ENCODE measurements at regions not wholly inside any gene's neighbourhood (a gene's known extent, or its start where the extent isn't known, plus 50 kb on each side); places are given as distances from the start of the nearest gene placed in this dataset.

GRCh38 chr11:129280027-129280811 lies 88.1 kb upstream of the ARHGAP32 start:
- DNase-seq (peak in 1 of 3 donors; percentile 15), ATAC-seq (ENCODE audit: low read depth in 2 of 2) (no peak)
- peaks cover 0 to 22% (median 7%) of the 10 kb centered on the region in 4 donors for H3K4me1 Mint-ChIP-seq
- H3K27ac ChIP-seq (ENCODE audit: insufficient read depth, low read length, poor library complexity, severe bottlenecking): no peak overlapping the region
- no peaks in the 10 kb centered on the region for H3K36me3 ChIP-seq (ENCODE audit: control insufficient read depth, insufficient read depth, low read length)
- peaks cover 61% of the 10 kb centered on the region for H3K27me3 Mint-ChIP-seq
- peak overlapping the region; percentile 61 to 87 (median 77) for H3K4me3 Mint-ChIP-seq
- H3K4me3 ChIP-seq (ENCODE audit: low read depth, low read length): no peak overlapping the region
- peaks cover 12% of the 10 kb centered on the region for H3K4me1 ChIP-seq (ENCODE audit: control insufficient read depth, insufficient read depth, low read length, poor library complexity, severe bottlenecking)
- H3K9me3 ChIP-seq (ENCODE audit: control insufficient read depth in 2 of 2, low read length in 2 of 2): no peaks in the 10 kb centered on the region
- peaks cover 21% of the 10 kb centered on the region for H3K27me3 ChIP-seq (ENCODE audit: control insufficient read depth, insufficient read depth, low read length)
- peaks cover 0 to 4% (median 0%) of the 10 kb centered on the region in 7 donors for H3K9me3 Mint-ChIP-seq
- no peaks in the 10 kb centered on the region for H3K36me3 Mint-ChIP-seq
- peak overlapping the region in 1 of 3 donors; percentile 12 for H3K27ac Mint-ChIP-seq

- Histone ChIP-seq H3K27me3 (ENCODE audit: control insufficient read depth, insufficient read depth, low read length) (peaks cover 21% of the 10 kb centered on the region), H3K36me3 (ENCODE audit: control insufficient read depth, insufficient read depth, low read length) (no peaks in the 10 kb centered on the region), H3K4me1 (ENCODE audit: control insufficient read depth, insufficient read depth, low read length, poor library complexity, severe bottlenecking) (peaks cover 12% of the 10 kb centered on the region), H3K9me3 (ENCODE audit: control insufficient read depth in 2 of 2, low read length in 2 of 2) (no peaks in the 10 kb centered on the region), H3K4me3 (ENCODE audit: low read depth, low read length) (no peak overlapping the region), H3K27ac (ENCODE audit: insufficient read depth, low read length, poor library complexity, severe bottlenecking) (no peak overlapping the region)
- DNase-seq (peak; percentile 45 to 67 (median 59)), ATAC-seq (ENCODE audit: low read depth in 2 of 2) (peak; percentile 68 to 75)
- Mint-ChIP-seq H3K27me3 (peaks cover 61% of the 10 kb centered on the region), H3K36me3 (no peaks in the 10 kb centered on the region), H3K27ac (peak overlapping the region in 1 of 3 donors; percentile 12), H3K4me3 (peak overlapping the region in 3 of 4 donors; percentile 73 to 87 (median 81)), H3K4me1 (peaks cover 0 to 22% (median 7%) of the 10 kb centered on the region in 4 donors), H3K9me3 (peaks cover 0 to 4% (median 0%) of the 10 kb centered on the region in 7 donors)
Observed at GRCh38 chr11:129279326-129280026, 87.4 kb upstream of the ARHGAP32 start.

DNA sequence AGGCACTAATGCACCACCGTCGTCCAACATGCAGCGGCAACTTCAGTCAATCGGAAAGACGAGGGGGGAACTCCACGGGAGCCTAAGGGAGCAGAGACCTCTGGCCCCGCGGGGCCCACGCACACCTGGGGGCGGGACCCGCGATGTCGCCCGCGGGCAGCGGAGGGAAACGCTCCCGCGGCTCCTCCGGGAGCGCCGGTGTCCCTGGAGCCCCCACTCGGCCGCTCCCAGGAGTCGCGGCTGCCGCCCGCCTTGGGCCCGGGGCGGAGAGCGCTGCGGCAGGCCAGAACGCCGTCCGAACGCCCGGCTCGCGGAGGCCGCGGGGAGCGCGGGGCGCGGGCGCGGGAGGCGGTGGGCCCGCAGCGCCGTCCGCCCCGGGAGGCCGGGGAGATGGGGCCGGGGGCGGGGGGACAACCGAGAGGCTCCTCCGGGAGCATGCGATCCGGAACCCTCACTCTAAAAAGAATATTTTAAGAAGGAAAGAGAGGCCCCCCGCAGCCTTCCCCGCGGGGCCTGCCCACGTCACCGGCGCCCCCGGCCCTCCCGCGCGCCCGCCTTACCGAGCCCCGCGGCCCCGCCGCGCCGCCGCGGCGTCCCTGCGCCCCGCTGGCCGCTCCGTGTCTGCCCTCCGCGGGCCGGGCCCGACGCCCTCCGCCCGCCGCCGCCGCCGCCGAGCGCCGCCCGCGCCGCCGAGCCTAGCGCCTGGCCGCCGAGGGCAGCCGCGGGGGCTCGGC lies 86.6 kb upstream of the ARHGAP32 start:
- no peaks in the 10 kb centered on the region for H3K36me3 ChIP-seq (ENCODE audit: control insufficient read depth, insufficient read depth, low read length)
- Mint-ChIP-seq H3K27me3 (peaks cover 65% of the 10 kb centered on the region), H3K9me3 (peaks cover 0 to 4% (median 0%) of the 10 kb centered on the region in 7 donors), H3K27ac (peak overlapping the region in 1 of 3 donors; percentile 24), H3K36me3 (no peaks in the 10 kb centered on the region), H3K4me3 (peak overlapping the region; percentile 36 to 92 (median 86)), H3K4me1 (peaks cover 0 to 22% (median 7%) of the 10 kb centered on the region in 4 donors)
- peaks cover 12% of the 10 kb centered on the region for H3K4me1 ChIP-seq (ENCODE audit: control insufficient read depth, insufficient read depth, low read length, poor library complexity, severe bottlenecking)
- peaks cover 21% of the 10 kb centered on the region for H3K27me3 ChIP-seq (ENCODE audit: control insufficient read depth, insufficient read depth, low read length)
- ATAC-seq (ENCODE audit: low read depth in 2 of 2) (peak in 1 of 2 donors; percentile 2), DNase-seq (no peak)
- H3K4me3 ChIP-seq (ENCODE audit: low read depth, low read length): peak overlapping the region; percentile 4
- no peak overlapping the region for H3K27ac ChIP-seq (ENCODE audit: insufficient read depth, low read length, poor library complexity, severe bottlenecking)
- no peaks in the 10 kb centered on the region for H3K9me3 ChIP-seq (ENCODE audit: control insufficient read depth in 2 of 2, low read length in 2 of 2)

DNA sequence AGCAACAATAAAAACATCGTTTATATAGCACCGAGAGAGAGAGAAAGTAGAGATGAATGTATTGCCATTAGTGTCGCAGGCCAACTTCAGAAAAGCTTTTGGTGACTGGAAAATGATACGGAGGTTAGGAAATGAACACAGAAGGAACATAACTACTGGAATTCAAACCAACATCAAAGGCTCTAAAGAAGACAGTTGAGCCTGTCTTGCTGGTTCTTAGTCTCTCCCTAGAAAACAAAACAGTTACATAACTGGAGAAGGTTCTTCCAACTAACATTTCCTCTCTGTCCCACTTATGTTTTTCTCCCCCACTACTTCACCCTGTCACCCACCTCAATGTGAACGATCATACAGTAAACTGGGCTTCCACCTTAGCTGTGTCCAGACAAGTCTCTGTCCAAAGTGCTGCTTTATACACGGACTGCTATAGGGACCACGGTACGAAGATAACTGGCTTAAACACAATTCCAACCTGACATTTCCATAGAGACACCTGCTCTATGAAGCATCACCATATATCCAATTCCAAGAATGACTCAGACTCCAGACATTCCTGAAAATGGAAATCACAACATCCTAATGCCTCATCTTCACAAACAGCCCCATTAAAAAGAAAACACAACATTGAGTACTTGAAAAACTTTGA lies 85.2 kb upstream of the ARHGAP32 start:
- Histone ChIP-seq H3K4me1 (ENCODE audit: control insufficient read depth, insufficient read depth, low read length, poor library complexity, severe bottlenecking) (peaks cover 12% of the 10 kb centered on the region), H3K36me3 (ENCODE audit: control insufficient read depth, insufficient read depth, low read length) (no peaks in the 10 kb centered on the region), H3K27ac (ENCODE audit: insufficient read depth, low read length, poor library complexity, severe bottlenecking) (no peak overlapping the region), H3K4me3 (ENCODE audit: low read depth, low read length) (no peak overlapping the region), H3K27me3 (ENCODE audit: control insufficient read depth, insufficient read depth, low read length) (peaks cover 21% of the 10 kb centered on the region), H3K9me3 (ENCODE audit: control insufficient read depth in 2 of 2, low read length in 2 of 2) (no peaks in the 10 kb centered on the region)
- Mint-ChIP-seq H3K9me3 (peaks cover 0 to 4% (median 0%) of the 10 kb centered on the region in 7 donors), H3K4me1 (peaks cover 0 to 22% (median 7%) of the 10 kb centered on the region in 4 donors), H3K27ac (no peak overlapping the region), H3K4me3 (peak overlapping the region in 3 of 4 donors; percentile 36 to 92 (median 88)), H3K36me3 (no peaks in the 10 kb centered on the region), H3K27me3 (peaks cover 54% of the 10 kb centered on the region)
- no peak for ATAC-seq (ENCODE audit: low read depth in 2 of 2)
- DNase-seq: no peak

DNA sequence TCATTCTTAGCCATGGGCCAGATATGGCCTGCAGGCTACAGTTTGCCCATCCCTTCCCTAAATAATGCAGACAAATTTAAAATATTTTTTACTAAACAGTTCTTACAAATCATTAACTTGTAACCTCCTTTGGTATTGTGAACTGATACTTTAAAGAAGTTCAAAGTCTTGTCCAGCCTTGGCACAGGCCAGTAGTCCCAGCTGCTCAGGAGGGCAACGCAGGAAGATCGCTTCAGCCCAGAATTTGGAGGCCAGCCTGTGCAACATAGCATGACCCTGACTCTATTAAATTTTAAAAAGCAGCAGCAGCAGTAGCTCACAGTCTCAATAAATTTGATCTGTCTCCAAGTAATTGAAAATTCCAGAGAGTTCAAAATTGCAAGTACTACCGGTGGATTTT lies 83.7 kb upstream of the ARHGAP32 start:
- H3K4me1 ChIP-seq (ENCODE audit: control insufficient read depth, insufficient read depth, low read length, poor library complexity, severe bottlenecking): peaks cover 12% of the 10 kb centered on the region
- H3K27me3 Mint-ChIP-seq: peaks cover 52% of the 10 kb centered on the region
- H3K4me3 ChIP-seq (ENCODE audit: low read depth, low read length): no peak overlapping the region
- H3K36me3 Mint-ChIP-seq: no peaks in the 10 kb centered on the region
- H3K9me3 Mint-ChIP-seq: peaks cover 0 to 4% (median 0%) of the 10 kb centered on the region in 7 donors
- H3K27ac ChIP-seq (ENCODE audit: insufficient read depth, low read length, poor library complexity, severe bottlenecking): no peak overlapping the region
- no peaks in the 10 kb centered on the region for H3K36me3 ChIP-seq (ENCODE audit: control insufficient read depth, insufficient read depth, low read length)
- H3K27ac Mint-ChIP-seq: no peak overlapping the region
- no peaks in the 10 kb centered on the region for H3K9me3 ChIP-seq (ENCODE audit: control insufficient read depth in 2 of 2, low read length in 2 of 2)
- peaks cover 15% of the 10 kb centered on the region for H3K27me3 ChIP-seq (ENCODE audit: control insufficient read depth, insufficient read depth, low read length)
- DNase-seq: no peak
- peaks cover 0 to 21% (median 7%) of the 10 kb centered on the region in 4 donors for H3K4me1 Mint-ChIP-seq
- H3K4me3 Mint-ChIP-seq: no peak overlapping the region
- ATAC-seq (ENCODE audit: low read depth in 2 of 2): no peak

- Mint-ChIP-seq H3K27me3 (peaks cover 42% of the 10 kb centered on the region), H3K36me3 (no peaks in the 10 kb centered on the region), H3K27ac (no peak overlapping the region), H3K9me3 (peaks cover 0 to 1% (median 0%) of the 10 kb centered on the region in 7 donors), H3K4me3 (no peak overlapping the region), H3K4me1 (peaks cover 0 to 10% (median 2%) of the 10 kb centered on the region in 4 donors)
- no peaks in the 10 kb centered on the region for H3K36me3 ChIP-seq (ENCODE audit: control insufficient read depth, insufficient read depth, low read length)
- H3K4me3 ChIP-seq (ENCODE audit: low read depth, low read length): no peak overlapping the region
- H3K4me1 ChIP-seq (ENCODE audit: control insufficient read depth, insufficient read depth, low read length, poor library complexity, severe bottlenecking): peaks cover 6% of the 10 kb centered on the region
- no peak for ATAC-seq (ENCODE audit: low read depth in 2 of 2)
- peaks cover 12% of the 10 kb centered on the region for H3K27me3 ChIP-seq (ENCODE audit: control insufficient read depth, insufficient read depth, low read length)
- no peak overlapping the region for H3K27ac ChIP-seq (ENCODE audit: insufficient read depth, low read length, poor library complexity, severe bottlenecking)
- H3K9me3 ChIP-seq (ENCODE audit: control insufficient read depth in 2 of 2, low read length in 2 of 2): no peaks in the 10 kb centered on the region
- no peak for DNase-seq
Observed at GRCh38 chr11:129273944-129274711, 82.0 kb upstream of the ARHGAP32 start.
